ENCODE measurements at regions not wholly inside any gene's neighbourhood (a gene's known extent, or its start where the extent isn't known, plus 50 kb on each side); places are given as distances from the start of the nearest gene placed in this dataset.

DNA sequence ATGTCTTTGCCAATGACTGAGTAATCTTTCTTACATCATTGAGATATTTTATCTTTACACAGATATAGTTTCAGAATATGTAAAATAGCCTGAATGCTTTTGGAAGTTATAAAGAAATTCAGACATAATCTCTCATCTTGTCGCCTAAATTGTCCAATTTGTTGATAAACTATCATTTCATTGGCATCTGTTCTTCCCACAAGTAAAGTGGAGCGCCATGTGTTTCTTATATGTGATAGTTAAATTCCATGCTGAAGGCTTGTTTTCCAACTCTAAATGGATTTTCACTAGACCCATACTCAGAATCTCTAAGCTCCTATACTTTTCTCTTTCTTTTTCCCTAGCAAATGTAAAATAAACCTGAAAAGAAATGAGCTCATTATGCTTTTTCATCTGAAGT is 640.1 kb upstream of the MBL2 start:
- TF ChIP-seq EZH2 (IDR thresholded peaks at IDR 0.05; ENCODE audit: low read length) = no peak
- no peak for TF ChIP-seq CTCF (optimal IDR thresholded peaks at IDR 0.05 in 1 of 3, IDR thresholded peaks at IDR 0.05 in 1 of 3, conservative IDR thresholded peaks at IDR 0.05 in 1 of 3; ENCODE audit: extremely low read depth in 1 of 3, insufficient read depth in 2 of 3, low read length in 3 of 3)
